HepG2 (cell line): ENCODE measurements at regions not wholly inside any gene's neighbourhood (a gene's known extent, or its start where the extent isn't known, plus 50 kb on each side); places are given as distances from the start of the nearest gene placed in this dataset.

ENCODE experiments used
- NFE2L1 ChIP-seq: sonication (generic); formaldehyde crosslinking; IDR thresholded peaks from 2 replicates; pipeline ENCODE4 v1.4.0; 2020; ENCODE audit warnings: missing genetic modification reagents, mild to moderate bottlenecking, borderline replicate concordance
- NFE2L2 ChIP-seq: fragments of 150-350 bp; IDR thresholded peaks from 2 replicates; pipeline ENCODE4 v1.6.1; 2014; ENCODE audit warnings: low read length
- NR1H2 ChIP-seq: sonication (generic); formaldehyde crosslinking; IDR thresholded peaks from 2 replicates; pipeline ENCODE4 v1.8.1; 2022; ENCODE audit warnings: low read depth, missing genetic modification reagents, borderline replicate concordance
- POLR2A ChIP-seq, 2 experiments: IDR thresholded peaks; 2 replicates each; pipeline ENCODE4 v1.6.1; 2011; ENCODE audit warnings: low read depth in 2 of 2, low read length in 2 of 2, mild to moderate bottlenecking in 1 of 2, moderate library complexity in 1 of 2; ENCODE audit not compliant: insufficient read depth in 1 of 2
- RXRB ChIP-seq: IDR thresholded peaks from 2 replicates; pipeline ENCODE4 v1.6.1; 2016; ENCODE audit warnings: borderline replicate concordance, missing genetic modification reagents, missing compliant biosample characterization
- THAP7 ChIP-seq: sonication (generic); formaldehyde crosslinking; IDR thresholded peaks from 2 replicates; pipeline ENCODE4 v1.8.1; 2023; ENCODE audit warnings: mild to moderate bottlenecking, missing genetic modification reagents
- ZNF567 ChIP-seq: sonication (generic); formaldehyde crosslinking; IDR thresholded peaks from 2 replicates; pipeline ENCODE4 v1.8.1; 2023; ENCODE audit warnings: mild to moderate bottlenecking, missing genetic modification reagents, borderline replicate concordance

- TF ChIP-seq RXRB (no peak), ZNF567 (CRISPR knock-in tag) (no peak), NFE2L2 (no peak), NFE2L1 (CRISPR knock-in tag) (no peak), NR1H2 (CRISPR knock-in tag) (no peak), POLR2A (IDR thresholded peaks at IDR 0.05; ENCODE audit: insufficient read depth in 1 of 2, low read depth in 2 of 2, low read length in 2 of 2) (no peak), THAP7 (no peak)
Measured at GRCh38 chr4:14180166-14180565, 552.6 kb upstream of the BOD1L1 start.
